HCT116 (cell line): ENCODE measurements at regions not wholly inside any gene's neighbourhood (a gene's known extent, or its start where the extent isn't known, plus 50 kb on each side); places are given as distances from the start of the nearest gene placed in this dataset.
A peak's percentile ranks its signal among the peaks of the same experiment; 100 is the strongest.

Experiments used
- ATAC-seq: fragments of 200-7000 bp; cut with Tn5 transposase; 2 replicates; pipeline ENCODE4 v1.9.1; 2020; ENCODE audit warnings: mild to moderate bottlenecking, moderate library complexity
- BruUV-seq: library from RNA; stranded (reverse); fragments of 400-500 nt; replicated peaks from 2 replicates; lab custom pipeline; 2021; lab: Mats Ljungman, UMichigan
- CTCF ChIA-PET: fragments of 300-600 bp; sonication (Branson Sonifier 250); formaldehyde crosslinking; loops from one replicate; lab custom pipeline; 2021; ENCODE audit warnings: antibody characterized with exemption; lab: Charles Lee
- POLR2A ChIA-PET: fragments of 300-600, 350-600 bp; sonication (Branson Sonifier 250); formaldehyde crosslinking; loops from one replicate; lab custom pipeline; 2021; ENCODE audit warnings: antibody characterized with exemption; lab: Charles Lee
- RAD21 ChIA-PET, 2 experiments: fragments of 300-600 bp; sonication (Branson Sonifier 250); formaldehyde crosslinking; loops; one replicate each; lab custom pipeline; 2023; ENCODE audit warnings: low total read pairs in 2 of 2; ENCODE audit not compliant: uncharacterized antibody in 2 of 2, unreplicated experiment in 2 of 2, low non-redundant PET in 1 of 2; lab: Charles Lee
- DNase-seq: peaks from one replicate; pipeline ENCODE4 v3.0.0-alpha.2; 2010; ENCODE audit warnings: low read depth, low spot score
- H2AFZ ChIP-seq: fragments of 200-600 bp; shearing (Covaris generic), sonication (generic); 2 replicates; pipeline ENCODE4 v1.6.1; 2017; ENCODE audit warnings: low read depth, mixed run types, mixed read lengths, antibody characterized with exemption, low read length; ENCODE audit not compliant: poor library complexity, severe bottlenecking
- H3K27ac ChIP-seq: 2 replicates; pipeline ENCODE4 v1.5.1; 2012; ENCODE audit warnings: low read depth, low read length
- H3K27me3 ChIP-seq: fragments of 200-600 bp; sonication (generic); 2 replicates; pipeline ENCODE4 v1.6.1; 2016; ENCODE audit warnings: mixed run types, low read length, mixed read lengths; ENCODE audit not compliant: insufficient read depth
- H3K36me3 ChIP-seq, 2 experiments: fragments of 200-500 bp in 1 of 2; fragments of 200-600 bp in 1 of 2; sonication (Bioruptor generic) in 1 of 2; sonication (generic) in 1 of 2; 2 replicates each; pipeline versions ENCODE4 v1.5.1 to v1.6.1; 2014 to 2016; ENCODE audit warnings: low read length in 2 of 2, inconsistent platforms in 1 of 2, mixed read lengths in 1 of 2, mixed run types in 1 of 2; ENCODE audit not compliant: insufficient read depth in 2 of 2, control insufficient read depth in 1 of 2
- H3K4me1 ChIP-seq, 2 experiments: fragments of 200-600 bp in 1 of 2; sonication (generic) in 1 of 2; 2 replicates each; pipeline versions ENCODE4 v1.5.1 to v1.6.1; 2012 to 2017; ENCODE audit warnings: low read length in 2 of 2, inconsistent platforms in 1 of 2, mild to moderate bottlenecking in 1 of 2, mixed read lengths in 1 of 2, mixed run types in 1 of 2, moderate library complexity in 1 of 2; ENCODE audit not compliant: insufficient read depth in 2 of 2, control insufficient read depth in 1 of 2
- H3K4me2 ChIP-seq: fragments of 200-600 bp; sonication (generic); 2 replicates; pipeline ENCODE4 v1.6.1; 2017; ENCODE audit warnings: mixed run types, low read length, mixed read lengths
- H3K4me3 ChIP-seq, 2 experiments: fragments of 200-600 bp in 1 of 2; sonication (generic) in 1 of 2; replicated peaks in 1 of 2; 2 replicates each; pipeline ENCODE4 v1.5.1; 2011 to 2016; ENCODE audit warnings: low read length in 2 of 2, control low read depth in 1 of 2, low read depth in 1 of 2, mild to moderate bottlenecking in 1 of 2, mixed read lengths in 1 of 2, mixed run types in 1 of 2
- H3K79me2 ChIP-seq: fragments of 200-600 bp; sonication (generic); 2 replicates; pipeline ENCODE4 v1.6.1; 2017; ENCODE audit warnings: mild to moderate bottlenecking, mixed run types, low read length, moderate library complexity, mixed read lengths; ENCODE audit not compliant: insufficient read depth
- H3K9ac ChIP-seq: fragments of 200-600 bp; sonication (generic); 2 replicates; pipeline ENCODE4 v1.6.1; 2016; ENCODE audit warnings: low read length, mixed read lengths
- H3K9me2 ChIP-seq: fragments of 200-600 bp; sonication (generic), shearing (Covaris generic); 2 replicates; pipeline ENCODE4 v1.6.1; 2017; ENCODE audit warnings: mixed run types, mild to moderate bottlenecking, moderate library complexity; ENCODE audit not compliant: insufficient read depth
- H3K9me3 ChIP-seq, 2 experiments: fragments of 200-500 bp in 1 of 2; fragments of 200-600 bp in 1 of 2; sonication (Bioruptor generic) in 1 of 2; sonication (generic) in 1 of 2; 2 replicates each; pipeline ENCODE4 v1.6.1; 2014 to 2017; ENCODE audit warnings: low read length in 2 of 2, mixed read lengths in 2 of 2, inconsistent platforms in 1 of 2, low read depth in 1 of 2, mild to moderate bottlenecking in 1 of 2, mixed run types in 1 of 2, moderate library complexity in 1 of 2; ENCODE audit not compliant: control insufficient read depth in 1 of 2, insufficient read depth in 1 of 2
- H4K20me1 ChIP-seq: fragments of 200-600 bp; sonication (generic), shearing (Covaris generic); 2 replicates; pipeline ENCODE4 v1.6.1; 2017; ENCODE audit warnings: mixed run types, mild to moderate bottlenecking, moderate library complexity; ENCODE audit not compliant: insufficient read depth
- ATF3 ChIP-seq: IDR thresholded peaks from 2 replicates; pipeline ENCODE4 v1.6.1; 2012
- CBX3 ChIP-seq: IDR thresholded peaks from 2 replicates; pipeline ENCODE4 v1.6.1; 2012; ENCODE audit warnings: low read depth
- CEBPB ChIP-seq: IDR thresholded peaks from 2 replicates; pipeline ENCODE4 v1.6.1; 2012; ENCODE audit warnings: low read depth
- EGR1 ChIP-seq: IDR thresholded peaks from 2 replicates; pipeline ENCODE4 v1.6.1; 2012; ENCODE audit warnings: low read depth
- FOSL1 ChIP-seq: IDR thresholded peaks from 2 replicates; pipeline ENCODE4 v1.6.1; 2012; ENCODE audit warnings: low read depth
- JUND ChIP-seq: IDR thresholded peaks from 2 replicates; pipeline ENCODE4 v1.6.1; 2012
- POLR2AphosphoS5 ChIP-seq: IDR thresholded peaks from 2 replicates; pipeline ENCODE4 v1.6.1; 2011; ENCODE audit warnings: mild to moderate bottlenecking, low read depth, low read length, moderate library complexity
- REST ChIP-seq: IDR thresholded peaks from 2 replicates; pipeline ENCODE4 v1.6.1; 2012; ENCODE audit warnings: low read depth
- SIN3A ChIP-seq: IDR thresholded peaks from 2 replicates; pipeline ENCODE4 v1.6.1; 2012; ENCODE audit warnings: low read depth
- SRF ChIP-seq: IDR thresholded peaks from 2 replicates; pipeline ENCODE4 v1.6.1; 2012; ENCODE audit warnings: low read depth
- YY1 ChIP-seq: IDR thresholded peaks from 2 replicates; pipeline ENCODE4 v1.6.1; 2011; ENCODE audit warnings: low read length, low read depth, moderate library complexity, mild to moderate bottlenecking; ENCODE audit not compliant: insufficient replicate concordance; ENCODE audit errors: extremely low read depth
- ZBTB33 ChIP-seq: IDR thresholded peaks from 2 replicates; pipeline ENCODE4 v1.6.1; 2011; ENCODE audit warnings: mild to moderate bottlenecking, low read length, moderate library complexity; ENCODE audit not compliant: insufficient replicate concordance; ENCODE audit errors: extremely low read depth
- ZNF274 ChIP-seq: fragments of 200-500 bp; sonication (Bioruptor generic); IDR thresholded peaks from 2 replicates; pipeline ENCODE4 v1.6.1; 2014; ENCODE audit warnings: mild to moderate bottlenecking, low read depth, low read length, inconsistent platforms
- intact Hi-C: fragments of 100-400 bp; cut with micrococcal nuclease; formaldehyde crosslinking; loops from 2 replicates; pipeline ENCODE4 v1.10.0; 2022
- TF ChIP-seq, protein P1 (sequence below), 3 experiments: fragments of 200-600 bp in 1 of 3; sonication (generic) in 1 of 3; IDR thresholded peaks in 2 of 3; conservative IDR thresholded peaks in 1 of 3; 2 replicates each; pipeline ENCODE4 v1.5.1; 2012 to 2017; ENCODE audit warnings: low read depth in 2 of 3, low read length in 2 of 3, antibody characterized with exemption in 1 of 3, borderline replicate concordance in 1 of 3, control low read depth in 1 of 3, mild to moderate bottlenecking in 1 of 3, mixed read lengths in 1 of 3, mixed run types in 1 of 3, moderate library complexity in 1 of 3; ENCODE audit not compliant: insufficient read depth in 1 of 3

DNA sequence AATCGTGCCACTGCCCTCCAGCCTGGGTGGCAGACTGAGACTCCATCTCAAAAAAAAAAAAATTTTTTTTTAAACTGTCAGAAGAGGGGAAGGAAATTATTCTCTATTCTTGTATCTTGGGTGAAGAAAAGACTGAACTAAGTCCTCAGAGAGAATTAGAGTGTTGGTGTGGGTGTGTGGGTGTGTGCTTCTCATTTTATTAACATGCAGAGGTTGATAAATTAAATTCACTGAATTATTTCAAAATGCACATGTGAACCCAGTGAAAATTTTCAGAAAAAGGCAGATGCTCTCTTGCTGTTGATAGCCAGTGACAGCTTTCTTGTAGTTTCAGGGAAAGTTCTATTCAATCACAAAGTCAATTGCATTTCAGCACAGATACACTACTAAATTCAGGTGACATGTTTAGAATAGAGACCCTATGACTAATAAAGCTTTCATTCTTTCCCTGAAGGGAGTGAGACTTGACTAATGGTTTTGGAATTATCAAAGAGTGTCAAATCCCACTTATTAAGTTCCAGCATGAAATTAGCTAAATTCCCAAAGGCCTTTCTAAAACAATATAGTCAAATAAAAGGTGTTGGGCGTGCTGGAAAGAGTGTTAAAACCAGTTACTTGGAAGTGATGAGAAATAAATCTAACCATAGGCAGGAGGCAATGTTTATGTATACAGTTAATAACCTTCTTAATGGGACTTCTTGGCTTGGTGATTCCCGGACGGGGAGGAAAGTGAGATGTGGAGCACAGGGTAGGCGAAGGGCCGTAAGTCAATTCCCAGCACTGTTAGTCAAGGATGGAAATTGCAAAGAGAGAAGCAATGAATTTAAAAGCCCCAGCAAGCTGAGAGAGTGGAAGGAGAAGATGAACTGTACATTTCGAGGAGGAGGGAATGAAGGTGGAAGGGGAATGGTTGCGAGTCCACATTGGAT, 103.2 kb upstream of the SPATA31D4 start:
- no peaks in the 10 kb centered on the region for H3K9me3 ChIP-seq
- 0 out of 4 replicates have a peak overlapping the region, but pooled peaks of 1 of the 2 experiments have one; percentile 14 for H3K4me3 ChIP-seq
- ChIA-PET POLR2A (no interaction called here), CTCF (no interaction called here)
- TF ChIP-seq SRF (no peak), ATF3 (no peak), REST (no peak), POLR2AphosphoS5 (no peak), FOSL1 (peak; percentile 48), ZBTB33 (no peak), CEBPB (no peak), EGR1 (no peak), JUND (0 out of 2 replicates have a peak, but pooled peaks have one; percentile 10), YY1 (no peak), SIN3A (no peak), CBX3 (no peak), ZNF274 (no peak)
- TF ChIP-seq, protein P1, sequence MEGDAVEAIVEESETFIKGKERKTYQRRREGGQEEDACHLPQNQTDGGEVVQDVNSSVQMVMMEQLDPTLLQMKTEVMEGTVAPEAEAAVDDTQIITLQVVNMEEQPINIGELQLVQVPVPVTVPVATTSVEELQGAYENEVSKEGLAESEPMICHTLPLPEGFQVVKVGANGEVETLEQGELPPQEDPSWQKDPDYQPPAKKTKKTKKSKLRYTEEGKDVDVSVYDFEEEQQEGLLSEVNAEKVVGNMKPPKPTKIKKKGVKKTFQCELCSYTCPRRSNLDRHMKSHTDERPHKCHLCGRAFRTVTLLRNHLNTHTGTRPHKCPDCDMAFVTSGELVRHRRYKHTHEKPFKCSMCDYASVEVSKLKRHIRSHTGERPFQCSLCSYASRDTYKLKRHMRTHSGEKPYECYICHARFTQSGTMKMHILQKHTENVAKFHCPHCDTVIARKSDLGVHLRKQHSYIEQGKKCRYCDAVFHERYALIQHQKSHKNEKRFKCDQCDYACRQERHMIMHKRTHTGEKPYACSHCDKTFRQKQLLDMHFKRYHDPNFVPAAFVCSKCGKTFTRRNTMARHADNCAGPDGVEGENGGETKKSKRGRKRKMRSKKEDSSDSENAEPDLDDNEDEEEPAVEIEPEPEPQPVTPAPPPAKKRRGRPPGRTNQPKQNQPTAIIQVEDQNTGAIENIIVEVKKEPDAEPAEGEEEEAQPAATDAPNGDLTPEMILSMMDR (IDR thresholded peaks at IDR 0.05 in 2 of 3, conservative IDR thresholded peaks at IDR 0.05 in 1 of 3; ENCODE audit: borderline replicate concordance in 1 of 3, insufficient read depth in 1 of 3, low read depth in 2 of 3, low read length in 2 of 3) = no peak
- TF ChIP-seq, all 23 proteins: peak for 2
- intact Hi-C loops = no loop called here
- Histone ChIP-seq H3K9me2 (no peaks in the 10 kb centered on the region), H3K27ac (no peak overlapping the region), H2AFZ (no peak overlapping the region), H3K79me2 (no peaks in the 10 kb centered on the region), H3K36me3 (no peaks in the 10 kb centered on the region), H4K20me1 (no peaks in the 10 kb centered on the region), H3K27me3 (no peaks in the 10 kb centered on the region), H3K4me2 (peak overlapping the region; percentile 57), H3K4me1 (peaks cover 2 to 28% of the 10 kb centered on the region in 2 experiments; a peak in 3 of 4 replicates), H3K9ac (no peak overlapping the region)
- BruUV-seq = no TSS peak
- DNase-seq (no peak), ATAC-seq (peak; percentile 55; the same call in 1 of the 2 replicates)
- RAD21 ChIA-PET = no interaction called here
